ENCODE measurements at regions not wholly inside any gene's neighbourhood (a gene's known extent, or its start where the extent isn't known, plus 50 kb on each side); places are given as distances from the start of the nearest gene placed in this dataset.

DNA sequence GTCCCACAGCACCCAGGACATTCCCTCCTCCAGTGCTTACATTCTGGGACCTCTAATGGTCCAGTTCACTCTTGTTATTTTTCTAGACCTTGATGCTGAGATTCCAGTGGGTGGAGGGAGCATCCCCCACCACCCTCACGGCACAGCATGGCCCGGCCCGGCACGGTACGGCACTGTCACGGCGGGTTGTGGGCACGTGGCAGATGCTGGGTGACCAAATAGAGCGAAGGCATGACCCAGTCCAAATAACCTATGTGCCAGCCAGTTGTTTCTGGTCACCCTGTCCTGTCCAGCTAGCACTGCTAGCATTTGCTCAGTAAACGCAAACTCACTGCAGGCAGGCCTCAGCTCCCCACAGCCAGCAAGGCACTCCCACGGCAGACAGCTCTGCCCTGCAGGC, 204.7 kb downstream of the ENGASE start:
- H3K27ac ChIP-seq (ENCODE audit: low read length): no peak overlapping the region
- no peak overlapping the region for H3K4me3 ChIP-seq (ENCODE audit: low read depth in 1 of 2, low read length in 2 of 2)
- no peak for DNase-seq

DNA sequence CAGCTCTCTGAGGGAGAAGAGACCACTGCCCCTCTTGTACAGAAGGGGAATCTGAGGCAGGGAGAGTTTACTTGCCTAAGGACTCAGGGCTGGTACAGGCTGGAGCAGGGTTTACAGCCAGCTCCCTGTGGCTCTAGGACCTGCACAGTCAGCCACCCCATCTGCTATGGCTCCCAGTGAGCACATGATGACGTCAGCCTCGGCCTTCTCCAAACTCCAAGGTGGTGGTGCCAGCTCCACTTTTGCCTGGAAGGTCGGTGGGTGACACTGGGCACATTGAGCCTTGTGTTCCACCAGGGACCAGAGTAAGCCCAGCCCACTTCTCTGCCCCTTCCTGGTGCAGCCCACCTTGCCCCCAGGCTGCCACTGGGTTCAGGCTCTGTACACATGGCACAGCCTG, 202.2 kb downstream of the ENGASE start:
- Histone ChIP-seq H3K4me3 (ENCODE audit: low read depth in 1 of 2, low read length in 2 of 2) (no peak overlapping the region), H3K36me3 (ENCODE audit: insufficient read depth, low read length) (no peaks in the 10 kb centered on the region), H4K20me1 (ENCODE audit: insufficient read depth, low read length) (peaks cover 37% of the 10 kb centered on the region), H3K27me3 (ENCODE audit: insufficient read depth, low read length, poor library complexity) (peaks cover 3% of the 10 kb centered on the region), H3K79me2 (ENCODE audit: insufficient read depth, low read length) (no peaks in the 10 kb centered on the region), H3K27ac (ENCODE audit: low read length) (no peak overlapping the region), H3K4me1 (ENCODE audit: insufficient read depth, low read length) (no peaks in the 10 kb centered on the region), H2AFZ (ENCODE audit: low read depth, low read length) (no peak overlapping the region), H3K9me3 (ENCODE audit: insufficient read depth, low read length, severe bottlenecking) (no peaks in the 10 kb centered on the region), H3K4me2 (ENCODE audit: insufficient read depth, low read length) (no peak overlapping the region), H3K9ac (ENCODE audit: low read depth, low read length) (no peak overlapping the region)
- DNase-seq (no peak), ATAC-seq (ENCODE audit: insufficient read depth, low read depth) (no peak)
- no peak for TF ChIP-seq EZH2 (IDR thresholded peaks at IDR 0.05; ENCODE audit: borderline replicate concordance, low read depth, low read length, severe bottlenecking)
- TF ChIP-seq, protein P1, sequence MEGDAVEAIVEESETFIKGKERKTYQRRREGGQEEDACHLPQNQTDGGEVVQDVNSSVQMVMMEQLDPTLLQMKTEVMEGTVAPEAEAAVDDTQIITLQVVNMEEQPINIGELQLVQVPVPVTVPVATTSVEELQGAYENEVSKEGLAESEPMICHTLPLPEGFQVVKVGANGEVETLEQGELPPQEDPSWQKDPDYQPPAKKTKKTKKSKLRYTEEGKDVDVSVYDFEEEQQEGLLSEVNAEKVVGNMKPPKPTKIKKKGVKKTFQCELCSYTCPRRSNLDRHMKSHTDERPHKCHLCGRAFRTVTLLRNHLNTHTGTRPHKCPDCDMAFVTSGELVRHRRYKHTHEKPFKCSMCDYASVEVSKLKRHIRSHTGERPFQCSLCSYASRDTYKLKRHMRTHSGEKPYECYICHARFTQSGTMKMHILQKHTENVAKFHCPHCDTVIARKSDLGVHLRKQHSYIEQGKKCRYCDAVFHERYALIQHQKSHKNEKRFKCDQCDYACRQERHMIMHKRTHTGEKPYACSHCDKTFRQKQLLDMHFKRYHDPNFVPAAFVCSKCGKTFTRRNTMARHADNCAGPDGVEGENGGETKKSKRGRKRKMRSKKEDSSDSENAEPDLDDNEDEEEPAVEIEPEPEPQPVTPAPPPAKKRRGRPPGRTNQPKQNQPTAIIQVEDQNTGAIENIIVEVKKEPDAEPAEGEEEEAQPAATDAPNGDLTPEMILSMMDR (IDR thresholded peaks at IDR 0.05; ENCODE audit: borderline replicate concordance, extremely low read depth, low read length, poor library complexity, severe bottlenecking): no peak

More for the DNA sequence above, 204.7 kb downstream of the ENGASE start:
- Histone ChIP-seq H3K27me3 (ENCODE audit: insufficient read depth, low read length, poor library complexity) (no peaks in the 10 kb centered on the region), H3K9me3 (ENCODE audit: insufficient read depth, low read length, severe bottlenecking) (no peaks in the 10 kb centered on the region), H3K79me2 (ENCODE audit: insufficient read depth, low read length) (no peaks in the 10 kb centered on the region), H3K36me3 (ENCODE audit: insufficient read depth, low read length) (no peaks in the 10 kb centered on the region), H3K9ac (ENCODE audit: low read depth, low read length) (no peak overlapping the region), H2AFZ (ENCODE audit: low read depth, low read length) (no peak overlapping the region), H4K20me1 (ENCODE audit: insufficient read depth, low read length) (peaks cover 29% of the 10 kb centered on the region), H3K4me1 (ENCODE audit: insufficient read depth, low read length) (no peaks in the 10 kb centered on the region), H3K4me2 (ENCODE audit: insufficient read depth, low read length) (no peak overlapping the region)
- ATAC-seq (ENCODE audit: insufficient read depth, low read depth): no peak
- TF ChIP-seq, protein P1 (IDR thresholded peaks at IDR 0.05; ENCODE audit: borderline replicate concordance, extremely low read depth, low read length, poor library complexity, severe bottlenecking): no peak
- no peak for TF ChIP-seq EZH2 (IDR thresholded peaks at IDR 0.05; ENCODE audit: borderline replicate concordance, low read depth, low read length, severe bottlenecking)

DNA sequence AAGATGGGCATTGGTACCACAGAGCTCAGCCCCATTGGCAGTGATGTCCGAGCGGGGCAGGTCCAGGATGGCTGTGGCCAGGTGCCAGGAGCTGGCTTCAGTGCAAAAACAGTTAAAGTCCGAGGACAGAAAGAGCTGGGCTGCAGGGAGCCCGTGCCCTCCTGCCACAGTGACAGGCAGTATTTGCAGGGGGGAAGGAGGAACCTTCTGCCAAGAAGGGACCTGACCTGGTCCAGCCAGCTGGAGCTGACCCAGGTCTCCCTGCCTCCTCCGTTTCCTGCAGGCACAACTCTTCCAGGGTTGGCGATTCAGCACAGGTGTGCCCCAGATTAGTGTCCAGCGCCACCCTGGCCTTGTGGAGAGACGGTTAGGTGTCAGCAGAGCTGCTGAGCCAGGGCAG, 199.0 kb downstream of the ENGASE start:
- H3K79me2 ChIP-seq (ENCODE audit: insufficient read depth, low read length): no peaks in the 10 kb centered on the region
- H3K27me3 ChIP-seq (ENCODE audit: insufficient read depth, low read length, poor library complexity): peaks cover 6% of the 10 kb centered on the region
- no peak overlapping the region for H2AFZ ChIP-seq (ENCODE audit: low read depth, low read length)
- H3K4me1 ChIP-seq (ENCODE audit: insufficient read depth, low read length): no peaks in the 10 kb centered on the region
- no peaks in the 10 kb centered on the region for H3K36me3 ChIP-seq (ENCODE audit: insufficient read depth, low read length)
- no peak overlapping the region for H3K27ac ChIP-seq (ENCODE audit: low read length)
- no peak overlapping the region for H3K9ac ChIP-seq (ENCODE audit: low read depth, low read length)
- no peaks in the 10 kb centered on the region for H3K9me3 ChIP-seq (ENCODE audit: insufficient read depth, low read length, severe bottlenecking)
- no peak overlapping the region for H3K4me2 ChIP-seq (ENCODE audit: insufficient read depth, low read length)
- ATAC-seq (ENCODE audit: insufficient read depth, low read depth) (no peak), DNase-seq (no peak)
- H3K4me3 ChIP-seq (ENCODE audit: low read depth in 1 of 2, low read length in 2 of 2): no peak overlapping the region
- H4K20me1 ChIP-seq (ENCODE audit: insufficient read depth, low read length): peaks cover 35% of the 10 kb centered on the region
- TF ChIP-seq, protein P1 (IDR thresholded peaks at IDR 0.05; ENCODE audit: borderline replicate concordance, extremely low read depth, low read length, poor library complexity, severe bottlenecking): no peak
- TF ChIP-seq EZH2 (IDR thresholded peaks at IDR 0.05; ENCODE audit: borderline replicate concordance, low read depth, low read length, severe bottlenecking): no peak

All from DND-41 (cell line).